ENCODE measurements at regions not wholly inside any gene's neighbourhood (a gene's known extent, or its start where the extent isn't known, plus 50 kb on each side); places are given as distances from the start of the nearest gene placed in this dataset.

DNA sequence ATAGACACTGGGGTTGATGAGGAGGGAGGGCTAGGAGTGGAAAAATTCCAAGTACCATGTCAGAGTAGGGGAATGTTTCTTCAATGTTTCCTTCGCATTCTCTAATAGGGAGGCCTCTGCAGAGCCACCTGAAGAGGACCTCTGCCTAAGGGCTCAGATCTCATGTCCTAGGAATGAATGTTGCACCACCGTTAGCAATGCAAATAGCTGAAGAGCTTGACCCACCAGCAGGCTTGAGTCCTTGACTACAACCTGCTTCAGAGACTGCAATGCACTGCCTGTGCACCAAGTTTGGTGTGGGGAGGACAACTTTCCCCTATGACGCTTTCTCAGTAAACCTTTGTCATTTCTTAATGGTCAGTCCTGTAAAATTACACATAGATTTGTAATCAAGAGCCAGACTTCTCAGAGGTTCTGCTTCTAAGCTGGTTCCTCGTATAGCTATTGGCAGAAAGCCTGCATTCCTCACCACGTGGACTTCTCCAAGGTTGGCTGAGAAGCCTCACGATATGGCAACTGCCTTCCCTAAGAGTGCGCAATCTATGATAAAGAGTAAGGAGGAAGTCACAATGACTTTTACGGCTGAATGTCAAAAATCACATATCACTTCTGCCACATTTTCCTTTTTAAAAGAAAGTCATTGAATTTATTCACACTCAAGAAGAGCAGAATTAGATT lies 600.7 kb upstream of the PTGER4 start:
- TF ChIP-seq, protein P1, sequence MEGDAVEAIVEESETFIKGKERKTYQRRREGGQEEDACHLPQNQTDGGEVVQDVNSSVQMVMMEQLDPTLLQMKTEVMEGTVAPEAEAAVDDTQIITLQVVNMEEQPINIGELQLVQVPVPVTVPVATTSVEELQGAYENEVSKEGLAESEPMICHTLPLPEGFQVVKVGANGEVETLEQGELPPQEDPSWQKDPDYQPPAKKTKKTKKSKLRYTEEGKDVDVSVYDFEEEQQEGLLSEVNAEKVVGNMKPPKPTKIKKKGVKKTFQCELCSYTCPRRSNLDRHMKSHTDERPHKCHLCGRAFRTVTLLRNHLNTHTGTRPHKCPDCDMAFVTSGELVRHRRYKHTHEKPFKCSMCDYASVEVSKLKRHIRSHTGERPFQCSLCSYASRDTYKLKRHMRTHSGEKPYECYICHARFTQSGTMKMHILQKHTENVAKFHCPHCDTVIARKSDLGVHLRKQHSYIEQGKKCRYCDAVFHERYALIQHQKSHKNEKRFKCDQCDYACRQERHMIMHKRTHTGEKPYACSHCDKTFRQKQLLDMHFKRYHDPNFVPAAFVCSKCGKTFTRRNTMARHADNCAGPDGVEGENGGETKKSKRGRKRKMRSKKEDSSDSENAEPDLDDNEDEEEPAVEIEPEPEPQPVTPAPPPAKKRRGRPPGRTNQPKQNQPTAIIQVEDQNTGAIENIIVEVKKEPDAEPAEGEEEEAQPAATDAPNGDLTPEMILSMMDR (conservative IDR thresholded peaks at IDR 0.05; ENCODE audit: low read depth, low read length) = no peak

DNA sequence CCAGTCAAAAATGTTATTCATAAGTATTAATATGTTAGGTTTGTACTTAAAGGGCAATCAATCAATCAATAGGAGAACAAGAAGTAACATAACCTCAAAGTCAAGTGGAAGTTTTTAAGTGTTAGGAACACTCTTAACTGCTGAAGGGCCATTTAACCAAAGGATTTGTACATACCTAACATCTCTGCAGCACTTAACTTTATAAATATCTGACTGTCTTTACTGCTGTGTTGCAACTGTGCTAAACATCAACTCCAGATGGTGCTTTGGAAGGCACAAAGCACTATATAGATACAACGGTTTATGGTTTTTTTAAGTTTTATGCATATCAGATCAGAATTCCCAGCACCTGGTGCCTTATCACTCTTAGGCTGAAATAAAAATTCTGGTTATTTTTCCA lies 604.9 kb upstream of the PTGER4 start:
- DNase-seq (ENCODE audit: low read depth) = no peak
- TF ChIP-seq, protein P1 (conservative IDR thresholded peaks at IDR 0.05; ENCODE audit: low read depth, low read length) = no peak
- H3K4me3 ChIP-seq (ENCODE audit: low read depth, low read length) = no peak overlapping the region

More for the DNA sequence above, 600.7 kb upstream of the PTGER4 start:
- no peak overlapping the region for H3K4me3 ChIP-seq (ENCODE audit: low read depth, low read length)
- DNase-seq (ENCODE audit: low read depth) = no peak

DNA sequence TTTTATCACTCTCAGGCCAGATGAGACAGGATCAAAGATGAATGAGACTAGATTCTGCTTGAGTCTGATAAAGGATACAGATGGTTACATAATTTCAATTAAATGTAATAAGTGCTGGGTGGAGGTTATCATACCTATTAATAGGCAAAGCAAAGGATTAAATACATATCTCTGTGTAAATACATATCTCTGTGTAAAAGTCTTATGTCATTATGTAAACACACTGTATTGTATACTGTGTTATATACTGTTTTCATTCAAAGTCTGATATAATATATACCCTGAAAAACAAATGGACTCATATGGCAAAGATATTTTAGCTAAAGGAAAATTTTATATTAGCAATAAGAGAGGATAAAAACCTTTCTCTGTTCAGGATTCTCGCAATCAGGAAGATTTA lies 605.8 kb upstream of the PTGER4 start:
- TF ChIP-seq, protein P1 (conservative IDR thresholded peaks at IDR 0.05; ENCODE audit: low read depth, low read length) = no peak
- DNase-seq (ENCODE audit: low read depth) = no peak
- no peak overlapping the region for H3K4me3 ChIP-seq (ENCODE audit: low read depth, low read length)

DNA sequence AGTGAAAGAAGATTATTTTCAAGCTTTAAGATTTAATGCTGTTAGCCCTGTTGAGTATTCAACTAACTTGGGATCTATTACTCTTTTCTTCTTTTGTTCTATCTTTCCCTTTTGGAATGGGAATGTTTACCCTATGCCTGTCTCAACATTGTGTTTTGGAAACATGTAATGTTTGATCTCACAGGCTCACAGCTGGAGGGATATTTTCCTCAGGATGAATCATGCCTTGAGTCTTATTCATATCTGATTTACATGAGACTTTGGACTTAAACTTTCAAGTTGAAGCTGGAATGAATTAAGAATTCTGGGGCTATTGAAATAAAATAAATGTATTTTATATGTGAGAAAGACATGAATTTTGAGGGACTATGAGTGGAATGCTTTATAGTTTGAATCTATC lies 607.8 kb upstream of the PTGER4 start:
- TF ChIP-seq, protein P1 (conservative IDR thresholded peaks at IDR 0.05; ENCODE audit: low read depth, low read length) = no peak
- DNase-seq (ENCODE audit: low read depth) = peak; percentile 70
- H3K4me3 ChIP-seq (ENCODE audit: low read depth, low read length) = no peak overlapping the region

DNA sequence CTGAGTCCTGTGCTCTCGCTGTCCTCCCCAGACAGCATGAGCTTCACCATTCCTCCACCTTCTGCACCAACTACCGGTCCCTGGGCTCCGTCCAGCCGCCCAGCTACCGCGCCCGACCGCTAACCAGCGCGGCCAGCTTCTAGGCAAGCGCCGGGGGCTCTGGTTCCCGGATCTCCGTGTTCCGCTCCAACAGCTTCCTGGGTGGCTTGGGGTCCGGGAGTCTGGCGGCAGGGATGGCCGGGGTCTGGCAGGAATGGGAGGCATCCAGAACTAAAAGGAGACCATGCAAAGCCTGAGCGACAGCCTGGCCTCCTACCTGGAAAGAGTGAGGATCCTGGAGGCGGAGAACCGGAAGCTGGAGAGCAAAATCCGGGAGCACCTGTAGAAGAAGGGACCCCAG lies 613.1 kb upstream of the PTGER4 start:
- DNase-seq (ENCODE audit: low read depth) = no peak
- no peak overlapping the region for H3K4me3 ChIP-seq (ENCODE audit: low read depth, low read length)
- TF ChIP-seq, protein P1 (conservative IDR thresholded peaks at IDR 0.05; ENCODE audit: low read depth, low read length) = no peak

DNA sequence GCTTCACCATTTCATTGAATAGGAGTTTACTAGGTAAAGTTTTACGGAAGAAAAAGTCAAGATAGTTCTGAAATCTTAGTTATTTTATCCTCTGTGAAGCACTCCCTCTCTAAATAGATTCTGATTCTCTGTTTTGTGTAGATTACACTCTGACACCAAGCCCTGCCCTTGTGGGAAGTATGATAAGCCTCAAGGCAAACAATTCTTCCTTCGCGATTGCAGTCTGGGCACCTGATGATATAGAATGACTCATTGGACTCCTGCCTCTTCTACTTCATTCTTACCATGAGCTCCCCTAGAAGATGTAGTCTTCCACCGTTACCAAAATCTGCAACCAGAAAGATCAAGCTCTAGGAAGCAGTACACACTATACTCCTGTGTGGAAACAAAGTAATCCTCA lies 626.9 kb upstream of the PTGER4 start:
- no peak overlapping the region for H3K4me3 ChIP-seq (ENCODE audit: low read depth, low read length)
- peak; percentile 23 for DNase-seq (ENCODE audit: low read depth)
- TF ChIP-seq, protein P1 (conservative IDR thresholded peaks at IDR 0.05; ENCODE audit: low read depth, low read length) = no peak

DNA sequence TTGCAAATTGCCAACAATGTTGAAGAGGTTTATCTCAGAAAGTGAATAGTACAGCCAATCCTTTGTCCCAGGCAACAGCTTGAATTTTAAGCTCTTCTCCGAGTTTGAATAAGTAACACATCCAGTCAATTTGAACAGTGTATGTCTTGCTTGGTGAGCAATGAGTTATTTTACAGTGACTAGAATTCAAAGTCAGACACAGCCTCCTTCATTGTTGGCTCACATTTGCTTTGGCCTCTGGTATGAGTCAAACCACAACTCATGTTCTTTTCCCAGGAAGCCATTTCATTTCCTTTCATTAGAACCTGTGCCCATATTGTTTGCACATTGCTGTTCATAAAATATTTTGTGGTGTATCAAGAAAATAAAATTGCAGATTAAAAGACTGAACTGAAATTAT lies 622.0 kb upstream of the DAB2 start:
- TF ChIP-seq, protein P1 (conservative IDR thresholded peaks at IDR 0.05; ENCODE audit: low read depth, low read length) = no peak
- peak; percentile 83 for DNase-seq (ENCODE audit: low read depth)
- H3K4me3 ChIP-seq (ENCODE audit: low read depth, low read length) = no peak overlapping the region

Measured in choroid plexus epithelial cell (primary cell).